Right lobe of liver (tissue), 6 donors: ENCODE measurements at regions not wholly inside any gene's neighbourhood (a gene's known extent, or its start where the extent isn't known, plus 50 kb on each side); places are given as distances from the start of the nearest gene placed in this dataset.
"Not testable (repeated sequence)": the region's sequence is repeated elsewhere in the genome, so short reads cannot be mapped to it uniquely, and the experiment has no call there.

Experiments used
- ATAC-seq, 4 donors: fragments of 200-7000 bp; cut with Tn5 transposase; one replicate each; pipeline ENCODE4 v1.9.1; 2020; ENCODE audit warnings: mild to moderate bottlenecking in 4 of 4, moderate library complexity in 4 of 4
- DNase-seq, 3 donors: peaks; one replicate each; pipeline ENCODE4 v3.0.0-alpha.2; 2020
- H3K27ac ChIP-seq, 3 donors: fragments of 200-600 bp; one replicate each; pipeline ENCODE4 v1.8.0; 2022
- H3K27me3 ChIP-seq, 2 donors: fragments of 200-600 bp; one replicate each; pipeline ENCODE4 v1.8.0; 2022
- H3K36me3 ChIP-seq, 4 donors: fragments of 200-600 bp; sonication (generic) in 1 of 4; one replicate each; pipeline versions ENCODE4 v1.5.1 to v1.8.0; 2017 to 2022; ENCODE audit warnings: control low read depth in 1 of 4
- H3K4me1 ChIP-seq, 4 donors: fragments of 200-600 bp; sonication (generic) in 1 of 4; one replicate each; pipeline versions ENCODE4 v1.5.1 to v1.8.0; 2017 to 2022; ENCODE audit warnings: control low read depth in 1 of 4
- H3K4me3 ChIP-seq, 3 donors: fragments of 200-600 bp; one replicate each; pipeline ENCODE4 v1.8.0; 2022
- H3K9me3 ChIP-seq, 4 donors: fragments of 200-600 bp; sonication (generic) in 1 of 4; one replicate each; pipeline versions ENCODE4 v1.5.1 to v1.8.0; 2017 to 2022; ENCODE audit warnings: control low read depth in 1 of 4
- POLR2A ChIP-seq: fragments of 450-650 bp; IDR thresholded peaks from one replicate; pipeline ENCODE4 v1.6.1; 2017; ENCODE audit warnings: antibody characterized with exemption, mild to moderate bottlenecking
- WGBS: methylation state at CpG from one replicate; pipeline ENCODE4 v1.1.6; 2018; ENCODE audit warnings: low coverage, low lambda C conversion rate; ENCODE audit not compliant: insufficient coverage; ENCODE audit errors: missing lambda C conversion rate; 5-methylcytosine and 5-hydroxymethylcytosine counted together
- intact Hi-C, 2 donors: fragments of 100-400 bp; cut with DNase I; formaldehyde crosslinking; loops; one replicate each; pipeline versions ENCODE4 v1.11.2 to v1.14.1; 2022
- TF ChIP-seq, protein P1 (sequence below), 4 donors: fragments of 200-600 bp in 3 of 4; fragments of 450-650 bp in 1 of 4; IDR thresholded peaks; one replicate each; pipeline versions ENCODE4 v1.5.1 to v1.8.0; 2016 to 2022; ENCODE audit warnings: antibody characterized with exemption in 4 of 4, mild to moderate bottlenecking in 2 of 4
- donor health status: DM: no; HTN: yes; CAD: no.
- donor health status: DM: no; HTN: no; CAD: no.
- donor health status: DM: no; HTN: no; CAD: no.
- donor health status: DM: no; HTN: yes; CAD: no.
- donor health status: DM: no; HTN: yes; CAD: no.

DNA sequence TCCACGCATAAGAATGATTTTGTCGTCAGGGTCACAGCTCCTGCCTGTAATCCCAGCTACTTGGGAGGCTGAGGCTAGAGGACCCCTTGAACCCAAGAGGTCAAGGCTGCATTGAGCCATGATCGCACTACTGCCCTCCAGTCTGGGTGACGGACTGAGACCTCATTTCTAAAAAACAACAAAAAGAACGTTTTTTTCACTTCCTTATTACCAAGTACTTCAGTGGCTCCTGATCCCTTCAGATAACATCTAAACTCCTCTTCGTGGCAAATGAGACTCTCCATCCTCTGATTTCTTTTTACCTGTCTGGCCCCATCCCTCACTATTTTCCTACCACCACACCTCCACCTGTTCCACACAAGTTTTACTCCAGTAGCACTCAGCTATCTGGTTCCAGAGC lies 105.4 kb upstream of the TLK1 start:
- H3K27ac ChIP-seq = no peak overlapping the region
- intact Hi-C loops = no loop called here
- H3K36me3 ChIP-seq = no peaks in the 10 kb centered on the region
- H3K27me3 ChIP-seq = no peaks in the 10 kb centered on the region
- no peaks in the 10 kb centered on the region for H3K4me1 ChIP-seq
- H3K4me3 ChIP-seq = no peak overlapping the region
- no peak for ATAC-seq
- no peak for DNase-seq
- no peaks in the 10 kb centered on the region for H3K9me3 ChIP-seq
- WGBS = 65% methylated on average over 6 of the region's 6 CpGs
- no peak for TF ChIP-seq POLR2A
- TF ChIP-seq, protein P1, sequence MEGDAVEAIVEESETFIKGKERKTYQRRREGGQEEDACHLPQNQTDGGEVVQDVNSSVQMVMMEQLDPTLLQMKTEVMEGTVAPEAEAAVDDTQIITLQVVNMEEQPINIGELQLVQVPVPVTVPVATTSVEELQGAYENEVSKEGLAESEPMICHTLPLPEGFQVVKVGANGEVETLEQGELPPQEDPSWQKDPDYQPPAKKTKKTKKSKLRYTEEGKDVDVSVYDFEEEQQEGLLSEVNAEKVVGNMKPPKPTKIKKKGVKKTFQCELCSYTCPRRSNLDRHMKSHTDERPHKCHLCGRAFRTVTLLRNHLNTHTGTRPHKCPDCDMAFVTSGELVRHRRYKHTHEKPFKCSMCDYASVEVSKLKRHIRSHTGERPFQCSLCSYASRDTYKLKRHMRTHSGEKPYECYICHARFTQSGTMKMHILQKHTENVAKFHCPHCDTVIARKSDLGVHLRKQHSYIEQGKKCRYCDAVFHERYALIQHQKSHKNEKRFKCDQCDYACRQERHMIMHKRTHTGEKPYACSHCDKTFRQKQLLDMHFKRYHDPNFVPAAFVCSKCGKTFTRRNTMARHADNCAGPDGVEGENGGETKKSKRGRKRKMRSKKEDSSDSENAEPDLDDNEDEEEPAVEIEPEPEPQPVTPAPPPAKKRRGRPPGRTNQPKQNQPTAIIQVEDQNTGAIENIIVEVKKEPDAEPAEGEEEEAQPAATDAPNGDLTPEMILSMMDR (IDR thresholded peaks at IDR 0.05) = no peak

DNA sequence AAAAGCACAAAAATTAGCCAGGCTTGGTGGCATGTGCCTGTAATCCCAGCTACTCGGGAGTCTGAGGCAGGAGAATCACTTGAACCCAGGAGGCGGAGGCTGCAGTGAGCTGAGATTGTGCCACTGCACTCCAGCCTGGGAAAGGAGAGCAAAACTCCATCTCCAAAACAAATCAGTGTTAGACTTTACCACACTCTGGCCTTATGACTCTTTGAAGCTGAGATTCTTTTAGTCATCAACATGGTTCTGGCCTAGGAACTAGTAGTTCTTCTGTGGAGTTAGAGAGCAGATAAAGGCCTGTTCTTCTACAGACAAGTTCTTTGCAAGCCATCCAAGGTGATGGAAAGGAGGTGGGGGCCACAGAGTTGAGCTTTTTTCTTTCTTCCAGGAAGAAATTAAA lies 100.8 kb upstream of the TLK1 start:
- H3K4me1 ChIP-seq, H3K36me3 ChIP-seq, intact Hi-C loops, ATAC-seq, H3K27ac ChIP-seq, DNase-seq, H3K9me3 ChIP-seq, H3K27me3 ChIP-seq, H3K4me3 ChIP-seq: not testable (repeated sequence)
- WGBS = 100% methylated on average over 2 of the region's 2 CpGs

DNA sequence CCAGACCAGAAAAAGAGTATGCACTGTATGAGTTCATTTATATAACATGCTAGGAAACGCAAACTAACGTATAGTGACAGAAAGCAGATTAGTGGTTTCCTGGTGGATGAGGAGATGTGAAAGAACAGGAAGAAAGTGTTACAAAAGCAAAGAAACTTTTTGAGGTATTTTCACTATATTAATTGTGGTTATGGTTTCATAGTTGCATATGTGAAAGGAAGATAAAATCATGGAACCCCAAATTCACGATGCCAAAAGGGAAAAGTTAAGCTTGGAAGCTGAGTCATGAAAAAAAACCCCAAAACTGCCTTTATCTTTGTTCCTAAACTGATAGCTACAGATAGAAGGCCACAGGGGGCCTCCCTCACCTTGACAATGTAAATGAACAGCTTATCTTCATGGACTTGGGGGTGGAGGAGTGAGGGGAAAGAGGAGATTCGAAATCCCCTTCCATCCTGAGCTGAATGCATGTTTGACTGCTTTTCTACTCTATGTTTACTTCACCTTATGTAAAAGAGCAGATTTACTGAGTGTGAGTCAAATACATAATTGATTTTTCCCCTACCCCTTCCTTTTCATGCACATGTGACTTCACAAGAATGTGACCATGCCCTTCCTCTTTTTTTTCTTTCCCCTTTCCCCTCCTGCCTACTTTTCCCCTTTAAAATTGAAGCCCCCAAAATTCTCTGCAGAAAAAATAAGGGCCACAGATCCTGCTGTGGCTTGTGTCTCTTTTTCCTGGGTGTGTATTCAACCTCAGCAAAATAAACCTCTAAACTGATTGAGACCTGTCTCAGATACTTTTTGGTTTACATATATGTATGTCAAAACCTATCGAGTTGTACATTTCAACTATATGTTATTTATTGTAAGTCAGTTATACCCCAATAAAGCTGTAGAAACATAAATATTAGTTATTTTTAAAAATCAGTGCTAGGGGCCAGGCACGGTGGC lies 100.1 kb upstream of the TLK1 start:
- Histone ChIP-seq H3K36me3 (no peaks in the 10 kb centered on the region), H3K27me3 (no peaks in the 10 kb centered on the region), H3K4me3 (no peak overlapping the region), H3K9me3 (no peaks in the 10 kb centered on the region), H3K27ac (no peak overlapping the region), H3K4me1 (no peaks in the 10 kb centered on the region)
- WGBS = 52% methylated on average over 6 of the region's 6 CpGs
- TF ChIP-seq, protein P1 (IDR thresholded peaks at IDR 0.05) = no peak
- no peak for TF ChIP-seq POLR2A
- DNase-seq = no peak
- intact Hi-C loops = no loop called here
- ATAC-seq = no peak

DNA sequence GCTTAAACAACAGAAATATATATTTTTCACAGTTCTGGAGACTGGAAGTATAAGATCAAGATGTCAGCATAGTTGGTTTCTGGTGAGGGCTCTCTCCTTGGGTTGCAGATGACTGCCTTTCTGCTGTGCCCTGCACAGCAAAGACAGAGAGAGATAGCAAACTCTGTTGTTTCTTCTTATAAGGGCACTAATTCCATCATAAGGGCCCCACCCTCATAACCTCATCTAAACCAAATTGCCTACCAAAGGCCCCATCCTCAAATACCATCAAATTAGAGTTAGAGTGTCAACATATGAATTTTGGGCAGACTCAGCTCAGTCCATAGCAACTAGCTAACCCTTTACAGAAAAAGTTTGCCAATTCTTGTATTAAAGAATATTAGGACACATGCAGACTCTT lies 94.0 kb upstream of the TLK1 start:
- ATAC-seq (no peak), DNase-seq (no peak)
- H3K27ac ChIP-seq = no peak overlapping the region
- intact Hi-C loops = no loop called here
- no peaks in the 10 kb centered on the region for H3K36me3 ChIP-seq
- H3K27me3 ChIP-seq = no peaks in the 10 kb centered on the region
- no peaks in the 10 kb centered on the region for H3K4me1 ChIP-seq
- H3K9me3 ChIP-seq = no peaks in the 10 kb centered on the region
- TF ChIP-seq POLR2A = no peak
- TF ChIP-seq, protein P1 (IDR thresholded peaks at IDR 0.05) = no peak
- no peak overlapping the region for H3K4me3 ChIP-seq

DNA sequence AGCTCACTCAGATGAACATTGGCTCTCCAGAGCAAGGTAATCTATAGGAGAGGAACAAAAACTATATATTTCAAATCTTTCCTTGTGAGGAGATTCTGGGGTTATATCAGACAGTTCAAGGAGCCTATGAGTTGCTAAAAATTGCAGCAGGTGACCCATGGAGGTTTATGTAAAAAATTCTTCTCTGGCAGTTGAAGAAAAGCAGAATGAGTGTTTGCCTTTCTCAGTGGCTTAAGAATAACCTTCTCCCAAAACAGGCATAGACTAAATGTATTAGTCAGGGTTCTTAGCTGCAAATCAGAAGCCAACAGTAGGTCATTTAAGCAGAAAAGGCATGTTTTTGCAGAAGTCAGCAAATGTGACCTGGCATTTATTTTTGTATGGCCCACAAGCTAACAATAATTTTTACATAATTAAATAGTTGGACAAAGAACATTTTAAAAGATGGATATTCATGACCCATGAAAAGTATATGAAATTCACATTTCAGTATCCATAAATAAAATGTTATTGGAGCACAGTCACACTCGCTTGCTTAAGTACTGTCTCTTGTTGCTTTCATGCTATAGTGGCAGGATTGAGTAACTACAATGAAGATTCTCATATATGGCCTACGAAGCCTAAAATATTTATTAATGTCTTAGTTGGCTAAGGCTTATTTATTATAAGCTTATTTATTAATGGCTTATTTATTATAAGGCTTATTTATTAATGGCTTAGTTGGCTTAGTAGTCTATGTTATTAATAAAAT lies 93.4 kb upstream of the TLK1 start:
- intact Hi-C loops = no loop called here
- DNase-seq (no peak), ATAC-seq (no peak)
- WGBS = 85% methylated on average over 2 of the region's 2 CpGs
- TF ChIP-seq, protein P1 (IDR thresholded peaks at IDR 0.05) = no peak
- TF ChIP-seq POLR2A = no peak
- Histone ChIP-seq H3K4me3 (no peak overlapping the region), H3K27me3 (no peaks in the 10 kb centered on the region), H3K4me1 (no peaks in the 10 kb centered on the region), H3K36me3 (no peaks in the 10 kb centered on the region), H3K27ac (no peak overlapping the region), H3K9me3 (no peaks in the 10 kb centered on the region)
